GM12865 (cell line): ENCODE measurements at regions not wholly inside any gene's neighbourhood (a gene's known extent, or its start where the extent isn't known, plus 50 kb on each side); places are given as distances from the start of the nearest gene placed in this dataset.

Experiments used
- DNase-seq: peaks from one replicate; pipeline ENCODE4 v3.0.0; 2010; ENCODE audit warnings: low read depth
- H3K4me3 ChIP-seq: 2 replicates; pipeline ENCODE4 v1.5.1; 2011; ENCODE audit warnings: mild to moderate bottlenecking, low read depth, low read length, control low read depth
- CTCF ChIP-seq: IDR thresholded peaks from 2 replicates; pipeline ENCODE4 v1.5.1; 2011; ENCODE audit warnings: low read length, control low read depth, low read depth, inconsistent platforms; ENCODE audit not compliant: insufficient read depth; ENCODE audit errors: missing control alignments

GRCh38 chr2:186209532-186209931 lies 276.5 kb upstream of the ZC3H15 start:
- H3K4me3 ChIP-seq = no peak overlapping the region
- DNase-seq = no peak
- TF ChIP-seq CTCF = no peak

GRCh38 chr2:186220409-186220808 lies 265.7 kb upstream of the ZC3H15 start:
- DNase-seq = no peak
- no peak for TF ChIP-seq CTCF
- H3K4me3 ChIP-seq = no peak overlapping the region

GRCh38 chr2:186229265-186229664 lies 256.8 kb upstream of the ZC3H15 start:
- no peak for DNase-seq
- H3K4me3 ChIP-seq = no peak overlapping the region
- TF ChIP-seq CTCF = no peak

- H3K4me3 ChIP-seq = no peak overlapping the region
- no peak for DNase-seq
- TF ChIP-seq CTCF = no peak
These were observed 244.2 kb upstream of the ZC3H15 start for GRCh38 chr2:186241874-186242273.

- no peak overlapping the region for H3K4me3 ChIP-seq
- no peak for DNase-seq
- no peak for TF ChIP-seq CTCF
These were observed 231.3 kb upstream of the ZC3H15 start for GRCh38 chr2:186254759-186255158.

- TF ChIP-seq CTCF = no peak
These were observed 230.2 kb upstream of the ZC3H15 start for GRCh38 chr2:186255823-186256222.

GRCh38 chr2:186256540-186256939 lies 229.5 kb upstream of the ZC3H15 start:
- TF ChIP-seq CTCF = peak; percentile 38
- H3K4me3 ChIP-seq = no peak overlapping the region
- peak; percentile 38 for DNase-seq

More at GRCh38 chr2:186255823-186256222, 230.2 kb upstream of the ZC3H15 start:
- no peak for DNase-seq
- no peak overlapping the region for H3K4me3 ChIP-seq
